CD8-positive, alpha-beta memory T cell (primary cell): ENCODE measurements at regions not wholly inside any gene's neighbourhood (a gene's known extent, or its start where the extent isn't known, plus 50 kb on each side); places are given as distances from the start of the nearest gene placed in this dataset.

ENCODE experiments used
- CTCF ChIA-PET: fragments of 350-600 bp; sonication (Branson Sonifier 250); formaldehyde crosslinking; loops from one replicate; lab custom pipeline; 2021; ENCODE audit warnings: antibody characterized with exemption; lab: Charles Lee
- POLR2A ChIA-PET: fragments of 350-600 bp; sonication (Branson Sonifier 250); formaldehyde crosslinking; loops from one replicate; lab custom pipeline; 2021; ENCODE audit warnings: antibody characterized with exemption; lab: Charles Lee
- DNase-seq, 5 donors: peaks; one replicate each; pipeline versions ENCODE4 v3.0.0 to v3.0.0-alpha.2; 2020 to 2022; ENCODE audit warnings: mixed read lengths in 1 of 5
- H3K27ac ChIP-seq: one replicate; pipeline ENCODE4 v1.7.0; 2013; ENCODE audit warnings: low read depth, mild to moderate bottlenecking, low read length, moderate library complexity
- H3K27me3 ChIP-seq: 2 replicates; pipeline ENCODE4 v1.7.0; 2013; ENCODE audit warnings: low read length, mild to moderate bottlenecking; ENCODE audit not compliant: insufficient read depth, poor library complexity, severe bottlenecking
- H3K36me3 ChIP-seq: 2 replicates; pipeline ENCODE4 v1.7.0; 2013; ENCODE audit warnings: mild to moderate bottlenecking, low read length, moderate library complexity; ENCODE audit not compliant: insufficient read depth
- H3K4me1 ChIP-seq: 2 replicates; pipeline ENCODE4 v1.7.0; 2013; ENCODE audit warnings: mild to moderate bottlenecking, low read length, moderate library complexity; ENCODE audit not compliant: insufficient read depth
- H3K4me3 ChIP-seq: 2 replicates; pipeline ENCODE4 v1.7.0; 2013; ENCODE audit warnings: mild to moderate bottlenecking, low read length
- H3K9me3 ChIP-seq: 2 replicates; pipeline ENCODE4 v1.7.0; 2013; ENCODE audit warnings: mild to moderate bottlenecking, low read length
- H3K27ac Mint-ChIP-seq, 8 donors: one replicate each; pipeline ENCODE4 v1.8.0; 2020 to 2021; ENCODE audit warnings: mixed read lengths in 8 of 8, mild to moderate bottlenecking in 6 of 8, inconsistent platforms in 3 of 8, moderate library complexity in 3 of 8
- H3K27me3 Mint-ChIP-seq, 2 donors: one replicate each; pipeline ENCODE4 v1.8.0; 2020 to 2021; ENCODE audit warnings: mixed read lengths in 2 of 2, mild to moderate bottlenecking in 1 of 2, moderate library complexity in 1 of 2
- H3K36me3 Mint-ChIP-seq, 3 donors: one replicate each; pipeline ENCODE4 v1.8.0; 2020 to 2021; ENCODE audit warnings: mixed read lengths in 3 of 3, inconsistent platforms in 1 of 3, mild to moderate bottlenecking in 1 of 3
- H3K4me1 Mint-ChIP-seq, 3 donors: one replicate each; pipeline ENCODE4 v1.8.0; 2020 to 2021; ENCODE audit warnings: mixed read lengths in 3 of 3, inconsistent platforms in 1 of 3, mild to moderate bottlenecking in 1 of 3
- H3K4me3 Mint-ChIP-seq, 7 donors: one replicate each; pipeline ENCODE4 v1.8.0; 2020 to 2021; ENCODE audit warnings: mixed read lengths in 7 of 7, mild to moderate bottlenecking in 6 of 7, moderate library complexity in 4 of 7, inconsistent platforms in 2 of 7
- H3K9me3 Mint-ChIP-seq, 5 donors: one replicate each; pipeline ENCODE4 v1.8.0; 2020 to 2022; ENCODE audit warnings: mixed read lengths in 5 of 5, mild to moderate bottlenecking in 3 of 5, moderate library complexity in 2 of 5, inconsistent platforms in 1 of 5

- ChIA-PET CTCF (interaction anchor here (0.7 kb wide), 1 partner anchor 211 kb away, joined by 3 read pairs; no protein-coding TSS in a partner anchor), POLR2A (no interaction called here)
- Histone ChIP-seq H3K27me3 (no peaks in the 10 kb centered on the region), H3K36me3 (no peaks in the 10 kb centered on the region), H3K9me3 (no peaks in the 10 kb centered on the region), H3K4me3 (no peak overlapping the region), H3K4me1 (no peaks in the 10 kb centered on the region), H3K27ac (no peak overlapping the region)
- no peak overlapping the region for H3K27ac Mint-ChIP-seq
- peak overlapping the region in 1 of 7 donors; percentile 22 for H3K4me3 Mint-ChIP-seq
- H3K4me1 Mint-ChIP-seq = peaks cover 27 to 46% (median 42%) of the 10 kb centered on the region in 3 donors
- no peaks in the 10 kb centered on the region for H3K9me3 Mint-ChIP-seq
- no peak for DNase-seq
- no peaks in the 10 kb centered on the region for H3K36me3 Mint-ChIP-seq
- no peaks in the 10 kb centered on the region for H3K27me3 Mint-ChIP-seq
Measured at GRCh38 chr3:27923349-27924068, 201.4 kb upstream of the EOMES start.

GRCh38 chr3:27927882-27928281, 205.8 kb upstream of the EOMES start:
- Histone ChIP-seq H3K27ac (no peak overlapping the region), H3K36me3 (no peaks in the 10 kb centered on the region), H3K4me3 (no peak overlapping the region), H3K4me1 (no peaks in the 10 kb centered on the region), H3K9me3 (no peaks in the 10 kb centered on the region), H3K27me3 (no peaks in the 10 kb centered on the region)
- Mint-ChIP-seq H3K27ac (peak overlapping the region in 4 of 8 donors; percentile 9 to 39 (median 34)), H3K4me3 (peak overlapping the region in 2 of 7 donors; percentile 6 to 56), H3K36me3 (peaks cover 0 to 3% (median 0%) of the 10 kb centered on the region in 3 donors), H3K27me3 (no peaks in the 10 kb centered on the region), H3K4me1 (peaks cover 29 to 62% (median 54%) of the 10 kb centered on the region in 3 donors), H3K9me3 (no peaks in the 10 kb centered on the region)
- DNase-seq = no peak
- CTCF ChIA-PET = no interaction called here
- POLR2A ChIA-PET = no interaction called here

GRCh38 chr3:27930052-27930602, 208.0 kb upstream of the EOMES start:
- POLR2A ChIA-PET = no interaction called here
- Histone ChIP-seq H3K9me3 (no peaks in the 10 kb centered on the region), H3K27me3 (no peaks in the 10 kb centered on the region), H3K27ac (no peak overlapping the region), H3K4me3 (no peak overlapping the region), H3K4me1 (no peaks in the 10 kb centered on the region), H3K36me3 (no peaks in the 10 kb centered on the region)
- Mint-ChIP-seq H3K4me3 (no peak overlapping the region), H3K4me1 (peaks cover 21 to 41% (median 32%) of the 10 kb centered on the region in 3 donors), H3K9me3 (no peaks in the 10 kb centered on the region), H3K36me3 (peaks cover 0 to 3% (median 0%) of the 10 kb centered on the region in 3 donors), H3K27ac (peak overlapping the region in 1 of 8 donors; percentile 38), H3K27me3 (no peaks in the 10 kb centered on the region)
- no peak for DNase-seq
- CTCF ChIA-PET = no interaction called here

- Histone ChIP-seq H3K36me3 (no peaks in the 10 kb centered on the region), H3K9me3 (no peaks in the 10 kb centered on the region), H3K4me3 (no peak overlapping the region), H3K4me1 (no peaks in the 10 kb centered on the region), H3K27me3 (no peaks in the 10 kb centered on the region), H3K27ac (no peak overlapping the region)
- ChIA-PET POLR2A (no interaction called here), CTCF (no interaction called here)
- no peak for DNase-seq
- Mint-ChIP-seq H3K9me3 (no peaks in the 10 kb centered on the region), H3K36me3 (no peaks in the 10 kb centered on the region), H3K4me1 (peaks cover 15 to 29% (median 23%) of the 10 kb centered on the region in 3 donors), H3K27me3 (no peaks in the 10 kb centered on the region), H3K4me3 (no peak overlapping the region), H3K27ac (no peak overlapping the region)
Measured at GRCh38 chr3:27935492-27935891, 213.4 kb upstream of the EOMES start.

GRCh38 chr3:27939521-27939920, 217.4 kb upstream of the EOMES start:
- Mint-ChIP-seq H3K36me3 (no peaks in the 10 kb centered on the region), H3K27ac (no peak overlapping the region), H3K4me1 (peaks cover 14 to 31% (median 21%) of the 10 kb centered on the region in 3 donors), H3K27me3 (no peaks in the 10 kb centered on the region), H3K4me3 (no peak overlapping the region), H3K9me3 (no peaks in the 10 kb centered on the region)
- Histone ChIP-seq H3K27ac (no peak overlapping the region), H3K4me1 (no peaks in the 10 kb centered on the region), H3K27me3 (no peaks in the 10 kb centered on the region), H3K4me3 (no peak overlapping the region), H3K36me3 (no peaks in the 10 kb centered on the region), H3K9me3 (no peaks in the 10 kb centered on the region)
- CTCF ChIA-PET = no interaction called here
- POLR2A ChIA-PET = no interaction called here
- no peak for DNase-seq

- H3K4me1 ChIP-seq = no peaks in the 10 kb centered on the region
- Mint-ChIP-seq H3K36me3 (no peaks in the 10 kb centered on the region), H3K27ac (peak overlapping the region in 1 of 8 donors; percentile 47), H3K9me3 (no peaks in the 10 kb centered on the region), H3K27me3 (no peaks in the 10 kb centered on the region), H3K4me1 (peaks cover 16 to 34% (median 21%) of the 10 kb centered on the region in 3 donors), H3K4me3 (no peak overlapping the region)
- H3K27me3 ChIP-seq = no peaks in the 10 kb centered on the region
- H3K36me3 ChIP-seq = no peaks in the 10 kb centered on the region
- no peak overlapping the region for H3K4me3 ChIP-seq
- ChIA-PET CTCF (no interaction called here), POLR2A (no interaction called here)
- H3K9me3 ChIP-seq = no peaks in the 10 kb centered on the region
- no peak overlapping the region for H3K27ac ChIP-seq
- no peak for DNase-seq
Measured at GRCh38 chr3:27939940-27940339, 217.8 kb upstream of the EOMES start.

GRCh38 chr3:27943106-27943505, 221.0 kb upstream of the EOMES start:
- CTCF ChIA-PET = interaction anchor here (1.0 kb wide), 1 partner anchor 326 kb away, joined by 3 read pairs; no protein-coding TSS in a partner anchor

GRCh38 chr3:27945229-27945628, 223.1 kb upstream of the EOMES start:
- POLR2A ChIA-PET = no interaction called here
- CTCF ChIA-PET = no interaction called here

More at GRCh38 chr3:27943106-27943505, 221.0 kb upstream of the EOMES start:
- Histone ChIP-seq H3K4me1 (no peaks in the 10 kb centered on the region), H3K36me3 (no peaks in the 10 kb centered on the region), H3K27ac (no peak overlapping the region), H3K4me3 (no peak overlapping the region), H3K9me3 (no peaks in the 10 kb centered on the region), H3K27me3 (no peaks in the 10 kb centered on the region)
- Mint-ChIP-seq H3K9me3 (no peaks in the 10 kb centered on the region), H3K4me3 (no peak overlapping the region), H3K27me3 (no peaks in the 10 kb centered on the region), H3K36me3 (peaks cover 0 to 4% (median 0%) of the 10 kb centered on the region in 3 donors), H3K27ac (no peak overlapping the region), H3K4me1 (peaks cover 8 to 28% (median 17%) of the 10 kb centered on the region in 3 donors)
- DNase-seq = peak in 1 of 5 donors; percentile 1
- POLR2A ChIA-PET = no interaction called here

More at GRCh38 chr3:27945229-27945628, 223.1 kb upstream of the EOMES start:
- H3K9me3 Mint-ChIP-seq = peaks cover 4 to 12% (median 7%) of the 10 kb centered on the region in 5 donors
- H3K36me3 Mint-ChIP-seq = peaks cover 0 to 17% (median 0%) of the 10 kb centered on the region in 3 donors
- H3K4me1 Mint-ChIP-seq = peaks cover 7 to 22% (median 13%) of the 10 kb centered on the region in 3 donors
- H3K4me3 Mint-ChIP-seq = peak overlapping the region; percentile 12 to 69 (median 39)
- H3K27ac ChIP-seq = no peak overlapping the region
- DNase-seq = no peak
- peak overlapping the region in 2 of 8 donors; percentile 24 to 27 for H3K27ac Mint-ChIP-seq
- no peaks in the 10 kb centered on the region for H3K27me3 Mint-ChIP-seq
- H3K4me3 ChIP-seq = no peak overlapping the region
- H3K36me3 ChIP-seq = no peaks in the 10 kb centered on the region
- H3K27me3 ChIP-seq = no peaks in the 10 kb centered on the region
- H3K9me3 ChIP-seq = no peaks in the 10 kb centered on the region
- no peaks in the 10 kb centered on the region for H3K4me1 ChIP-seq
